ENCODE measurements at regions not wholly inside any gene's neighbourhood (a gene's known extent, or its start where the extent isn't known, plus 50 kb on each side); places are given as distances from the start of the nearest gene placed in this dataset.

- H3K27me3 ChIP-seq (ENCODE audit: insufficient read depth, poor library complexity, severe bottlenecking), result no peaks in the 10 kb centered on the region
- no peak overlapping the region for H3K27ac ChIP-seq (ENCODE audit: poor library complexity, severe bottlenecking)
- H3K36me3 ChIP-seq (ENCODE audit: low read depth), result no peaks in the 10 kb centered on the region
- DNase-seq (ENCODE audit: low spot score), result no peak
- no peak overlapping the region for H3K4me3 ChIP-seq (ENCODE audit: severe bottlenecking)
- no peaks in the 10 kb centered on the region for H3K4me1 ChIP-seq (ENCODE audit: insufficient read depth, poor library complexity, severe bottlenecking)
- no peak for TF ChIP-seq CTCF (IDR thresholded peaks at IDR 0.05; ENCODE audit: poor library complexity, severe bottlenecking)
- no peak for ATAC-seq (ENCODE audit: low read depth)
- no peaks in the 10 kb centered on the region for H3K9me3 ChIP-seq (ENCODE audit: severe bottlenecking)
Measured at GRCh38 chr1:55481634-55482033, 266.5 kb upstream of the USP24 start.

GRCh38 chr1:55480029-55480795 is 265.0 kb upstream of the USP24 start:
- Histone ChIP-seq H3K36me3 (ENCODE audit: low read depth) (no peaks in the 10 kb centered on the region), H3K9me3 (ENCODE audit: severe bottlenecking) (no peaks in the 10 kb centered on the region), H3K4me1 (ENCODE audit: insufficient read depth, poor library complexity, severe bottlenecking) (no peaks in the 10 kb centered on the region), H3K4me3 (ENCODE audit: severe bottlenecking) (no peak overlapping the region), H3K27ac (ENCODE audit: poor library complexity, severe bottlenecking) (no peak overlapping the region), H3K27me3 (ENCODE audit: insufficient read depth, poor library complexity, severe bottlenecking) (no peaks in the 10 kb centered on the region)
- ATAC-seq (ENCODE audit: low read depth) (no peak), DNase-seq (ENCODE audit: low spot score) (no peak)
- no peak for TF ChIP-seq CTCF (IDR thresholded peaks at IDR 0.05; ENCODE audit: poor library complexity, severe bottlenecking)

GRCh38 chr1:55478742-55479141 is 263.6 kb upstream of the USP24 start:
- H3K4me3 ChIP-seq (ENCODE audit: severe bottlenecking), result no peak overlapping the region
- H3K27me3 ChIP-seq (ENCODE audit: insufficient read depth, poor library complexity, severe bottlenecking), result no peaks in the 10 kb centered on the region
- no peaks in the 10 kb centered on the region for H3K4me1 ChIP-seq (ENCODE audit: insufficient read depth, poor library complexity, severe bottlenecking)
- no peaks in the 10 kb centered on the region for H3K36me3 ChIP-seq (ENCODE audit: low read depth)
- no peaks in the 10 kb centered on the region for H3K9me3 ChIP-seq (ENCODE audit: severe bottlenecking)
- H3K27ac ChIP-seq (ENCODE audit: poor library complexity, severe bottlenecking), result no peak overlapping the region
- TF ChIP-seq CTCF (IDR thresholded peaks at IDR 0.05; ENCODE audit: poor library complexity, severe bottlenecking), result peak; percentile 60
- peak; percentile 46; the same call in 1 of the 3 replicates for ATAC-seq (ENCODE audit: low read depth)
- DNase-seq (ENCODE audit: low spot score), result no peak

- DNase-seq (ENCODE audit: low spot score) (no peak), ATAC-seq (ENCODE audit: low read depth) (no peak)
- Histone ChIP-seq H3K36me3 (ENCODE audit: low read depth) (no peaks in the 10 kb centered on the region), H3K9me3 (ENCODE audit: severe bottlenecking) (no peaks in the 10 kb centered on the region), H3K4me1 (ENCODE audit: insufficient read depth, poor library complexity, severe bottlenecking) (no peaks in the 10 kb centered on the region), H3K4me3 (ENCODE audit: severe bottlenecking) (no peak overlapping the region), H3K27ac (ENCODE audit: poor library complexity, severe bottlenecking) (no peak overlapping the region), H3K27me3 (ENCODE audit: insufficient read depth, poor library complexity, severe bottlenecking) (no peaks in the 10 kb centered on the region)
- no peak for TF ChIP-seq CTCF (IDR thresholded peaks at IDR 0.05; ENCODE audit: poor library complexity, severe bottlenecking)
Measured at GRCh38 chr1:55477953-55478352, 262.8 kb upstream of the USP24 start.

- DNase-seq (ENCODE audit: low spot score), result no peak
- TF ChIP-seq CTCF (IDR thresholded peaks at IDR 0.05; ENCODE audit: poor library complexity, severe bottlenecking), result no peak
- Histone ChIP-seq H3K36me3 (ENCODE audit: low read depth) (no peaks in the 10 kb centered on the region), H3K27me3 (ENCODE audit: insufficient read depth, poor library complexity, severe bottlenecking) (no peaks in the 10 kb centered on the region), H3K4me3 (ENCODE audit: severe bottlenecking) (no peak overlapping the region), H3K4me1 (ENCODE audit: insufficient read depth, poor library complexity, severe bottlenecking) (no peaks in the 10 kb centered on the region), H3K27ac (ENCODE audit: poor library complexity, severe bottlenecking) (no peak overlapping the region), H3K9me3 (ENCODE audit: severe bottlenecking) (no peaks in the 10 kb centered on the region)
- no peak for ATAC-seq (ENCODE audit: low read depth)
Measured at GRCh38 chr1:55476445-55477015, 261.4 kb upstream of the USP24 start.

Data from RWPE2 (cell line).